ENCODE measurements at regions not wholly inside any gene's neighbourhood (a gene's known extent, or its start where the extent isn't known, plus 50 kb on each side); places are given as distances from the start of the nearest gene placed in this dataset.
"Not testable (repeated sequence)": the region's sequence is repeated elsewhere in the genome, so short reads cannot be mapped to it uniquely, and the experiment has no call there.

DNA sequence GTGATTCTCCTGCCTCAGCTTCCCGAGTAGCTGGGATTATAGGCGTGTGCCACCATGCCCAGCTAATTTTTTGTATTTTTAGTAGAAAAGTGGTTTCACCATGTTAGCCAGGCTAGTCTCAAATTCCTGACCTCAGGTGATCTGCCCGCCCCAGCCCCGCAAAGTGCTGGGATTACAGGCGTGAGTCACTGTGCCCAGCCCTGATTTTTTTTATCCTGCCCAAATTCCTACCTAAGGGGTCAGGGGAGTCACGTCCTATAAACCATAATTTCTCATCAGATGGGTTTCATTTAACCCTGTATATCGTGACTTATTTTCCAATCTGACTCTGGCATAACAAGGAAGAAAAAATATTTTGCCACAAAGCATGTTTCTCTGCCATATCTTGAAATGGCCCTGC, 300.7 kb upstream of the MAGEB16 start:
- TF ChIP-seq, protein P1, sequence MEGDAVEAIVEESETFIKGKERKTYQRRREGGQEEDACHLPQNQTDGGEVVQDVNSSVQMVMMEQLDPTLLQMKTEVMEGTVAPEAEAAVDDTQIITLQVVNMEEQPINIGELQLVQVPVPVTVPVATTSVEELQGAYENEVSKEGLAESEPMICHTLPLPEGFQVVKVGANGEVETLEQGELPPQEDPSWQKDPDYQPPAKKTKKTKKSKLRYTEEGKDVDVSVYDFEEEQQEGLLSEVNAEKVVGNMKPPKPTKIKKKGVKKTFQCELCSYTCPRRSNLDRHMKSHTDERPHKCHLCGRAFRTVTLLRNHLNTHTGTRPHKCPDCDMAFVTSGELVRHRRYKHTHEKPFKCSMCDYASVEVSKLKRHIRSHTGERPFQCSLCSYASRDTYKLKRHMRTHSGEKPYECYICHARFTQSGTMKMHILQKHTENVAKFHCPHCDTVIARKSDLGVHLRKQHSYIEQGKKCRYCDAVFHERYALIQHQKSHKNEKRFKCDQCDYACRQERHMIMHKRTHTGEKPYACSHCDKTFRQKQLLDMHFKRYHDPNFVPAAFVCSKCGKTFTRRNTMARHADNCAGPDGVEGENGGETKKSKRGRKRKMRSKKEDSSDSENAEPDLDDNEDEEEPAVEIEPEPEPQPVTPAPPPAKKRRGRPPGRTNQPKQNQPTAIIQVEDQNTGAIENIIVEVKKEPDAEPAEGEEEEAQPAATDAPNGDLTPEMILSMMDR (IDR thresholded peaks at IDR 0.05; ENCODE audit: poor library complexity, severe bottlenecking) = not testable (repeated sequence)
- TF ChIP-seq MXI1 (conservative IDR thresholded peaks at IDR 0.05; ENCODE audit: poor library complexity, severe bottlenecking); EZH2 (IDR thresholded peaks at IDR 0.05; ENCODE audit: borderline replicate concordance, insufficient read depth, low read length, poor library complexity, severe bottlenecking); REST (IDR thresholded peaks at IDR 0.05; ENCODE audit: borderline replicate concordance); EP300 (conservative IDR thresholded peaks at IDR 0.05; ENCODE audit: poor library complexity, severe bottlenecking); POLR2AphosphoS5 (IDR thresholded peaks at IDR 0.05); SMC3 (conservative IDR thresholded peaks at IDR 0.05; ENCODE audit: poor library complexity); RAD21 (conservative IDR thresholded peaks at IDR 0.05): not testable (repeated sequence)

Data from neural cell (in vitro differentiated cells).